ENCODE measurements at regions not wholly inside any gene's neighbourhood (a gene's known extent, or its start where the extent isn't known, plus 50 kb on each side); places are given as distances from the start of the nearest gene placed in this dataset.

DNA sequence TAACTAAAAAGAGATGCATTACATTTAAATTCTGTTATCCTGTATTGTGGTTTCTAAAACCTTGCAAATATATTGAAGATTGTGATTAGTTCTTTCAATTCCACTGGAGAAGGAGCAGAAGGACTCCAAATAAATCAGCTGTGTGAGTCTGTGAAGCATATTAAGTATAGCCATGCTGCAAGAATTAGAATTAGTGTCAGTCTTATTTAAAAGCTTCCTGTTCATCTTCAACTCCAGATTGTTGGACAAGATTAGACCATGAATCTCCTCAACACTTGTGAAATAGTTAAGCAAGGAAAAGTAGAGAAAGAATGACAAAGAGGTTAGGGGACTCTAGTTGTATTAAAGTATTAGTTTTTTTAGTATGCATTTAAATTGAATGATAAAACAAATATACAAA is 92.5 kb upstream of the LRP1B start:
- no peak overlapping the region for H3K27ac Mint-ChIP-seq
- POLR2A ChIA-PET = no interaction called here
- H3K27me3 Mint-ChIP-seq = no peaks in the 10 kb centered on the region
- ATAC-seq (ENCODE audit: low read depth) (no peak), DNase-seq (no peak)
- Histone ChIP-seq H3K4me2 (replicated peaks; ENCODE audit: low read depth, low read length, poor library complexity, severe bottlenecking) (no peak overlapping the region), H4K20me1 (ENCODE audit: control insufficient read depth, insufficient read depth, low read length, poor library complexity, severe bottlenecking) (no peaks in the 10 kb centered on the region), H3K27me3 (replicated peaks in 1 of 4; ENCODE audit: control extremely low read depth in 1 of 4, control insufficient read depth in 3 of 4, insufficient read depth in 4 of 4, low read length in 3 of 4) (no peaks in the 10 kb centered on the region), H3K4me1 (ENCODE audit: control insufficient read depth in 2 of 2, insufficient read depth in 2 of 2, low read length in 2 of 2) (no peaks in the 10 kb centered on the region), H3K27ac (ENCODE audit: low read length in 2 of 2) (no peak overlapping the region), H3K9me3 (ENCODE audit: control extremely low read depth in 1 of 3, control insufficient read depth in 2 of 3, insufficient read depth in 1 of 3, low read length in 2 of 3) (no peaks in the 10 kb centered on the region), H3K79me2 (ENCODE audit: control insufficient read depth, insufficient read depth, low read length) (no peaks in the 10 kb centered on the region), H3K36me3 (replicated peaks in 1 of 2; ENCODE audit: control extremely low read depth in 1 of 2, control insufficient read depth in 1 of 2, extremely low read depth in 1 of 2, insufficient read depth in 2 of 2, low read length in 1 of 2) (no peaks in the 10 kb centered on the region), H2AFZ (ENCODE audit: insufficient read depth, low read depth, low read length, poor library complexity, severe bottlenecking) (no peak overlapping the region), H3K9ac (ENCODE audit: low read length) (no peak overlapping the region), H3K4me3 (ENCODE audit: control extremely low read depth in 1 of 5, extremely low read depth in 1 of 5, insufficient read depth in 1 of 5, low read depth in 2 of 5, low read length in 4 of 5) (no peak overlapping the region)
- H3K4me3 Mint-ChIP-seq = no peak overlapping the region
- CTCF ChIA-PET = no interaction called here
- TF ChIP-seq, protein P1, sequence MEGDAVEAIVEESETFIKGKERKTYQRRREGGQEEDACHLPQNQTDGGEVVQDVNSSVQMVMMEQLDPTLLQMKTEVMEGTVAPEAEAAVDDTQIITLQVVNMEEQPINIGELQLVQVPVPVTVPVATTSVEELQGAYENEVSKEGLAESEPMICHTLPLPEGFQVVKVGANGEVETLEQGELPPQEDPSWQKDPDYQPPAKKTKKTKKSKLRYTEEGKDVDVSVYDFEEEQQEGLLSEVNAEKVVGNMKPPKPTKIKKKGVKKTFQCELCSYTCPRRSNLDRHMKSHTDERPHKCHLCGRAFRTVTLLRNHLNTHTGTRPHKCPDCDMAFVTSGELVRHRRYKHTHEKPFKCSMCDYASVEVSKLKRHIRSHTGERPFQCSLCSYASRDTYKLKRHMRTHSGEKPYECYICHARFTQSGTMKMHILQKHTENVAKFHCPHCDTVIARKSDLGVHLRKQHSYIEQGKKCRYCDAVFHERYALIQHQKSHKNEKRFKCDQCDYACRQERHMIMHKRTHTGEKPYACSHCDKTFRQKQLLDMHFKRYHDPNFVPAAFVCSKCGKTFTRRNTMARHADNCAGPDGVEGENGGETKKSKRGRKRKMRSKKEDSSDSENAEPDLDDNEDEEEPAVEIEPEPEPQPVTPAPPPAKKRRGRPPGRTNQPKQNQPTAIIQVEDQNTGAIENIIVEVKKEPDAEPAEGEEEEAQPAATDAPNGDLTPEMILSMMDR (IDR thresholded peaks at IDR 0.05) = no peak
- intact Hi-C loops (cut with micrococcal nuclease) = no loop called here
- H3K9me3 Mint-ChIP-seq (ENCODE audit: insufficient read depth) = no peaks in the 10 kb centered on the region
- H3K4me1 Mint-ChIP-seq = no peaks in the 10 kb centered on the region

DNA sequence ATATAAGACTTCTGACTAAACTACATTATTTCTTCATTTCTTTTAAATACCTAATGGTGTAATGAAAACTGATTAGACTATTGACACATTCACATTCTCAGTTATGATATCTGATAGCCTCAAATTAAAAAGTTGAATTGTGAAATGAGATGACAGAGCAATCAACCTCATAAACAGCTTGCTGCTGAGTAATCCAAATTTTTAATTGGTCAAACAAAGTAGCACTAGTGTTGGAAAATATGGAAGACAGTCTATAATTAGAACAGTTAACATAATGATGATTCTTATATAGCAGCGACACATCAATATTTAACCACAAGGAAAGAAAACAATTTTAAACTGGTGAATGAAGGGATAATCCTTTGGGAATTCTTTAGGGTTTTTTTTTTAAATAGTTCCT is 91.9 kb upstream of the LRP1B start:
- Histone ChIP-seq H3K4me3 (ENCODE audit: control extremely low read depth in 1 of 5, extremely low read depth in 1 of 5, insufficient read depth in 1 of 5, low read depth in 2 of 5, low read length in 4 of 5) (no peak overlapping the region), H3K9ac (ENCODE audit: low read length) (no peak overlapping the region), H4K20me1 (ENCODE audit: control insufficient read depth, insufficient read depth, low read length, poor library complexity, severe bottlenecking) (no peaks in the 10 kb centered on the region), H3K4me1 (ENCODE audit: control insufficient read depth in 2 of 2, insufficient read depth in 2 of 2, low read length in 2 of 2) (no peaks in the 10 kb centered on the region), H3K4me2 (replicated peaks; ENCODE audit: low read depth, low read length, poor library complexity, severe bottlenecking) (no peak overlapping the region), H3K79me2 (ENCODE audit: control insufficient read depth, insufficient read depth, low read length) (no peaks in the 10 kb centered on the region), H3K36me3 (replicated peaks in 1 of 2; ENCODE audit: control extremely low read depth in 1 of 2, control insufficient read depth in 1 of 2, extremely low read depth in 1 of 2, insufficient read depth in 2 of 2, low read length in 1 of 2) (no peaks in the 10 kb centered on the region), H3K27me3 (replicated peaks in 1 of 4; ENCODE audit: control extremely low read depth in 1 of 4, control insufficient read depth in 3 of 4, insufficient read depth in 4 of 4, low read length in 3 of 4) (no peaks in the 10 kb centered on the region), H2AFZ (ENCODE audit: insufficient read depth, low read depth, low read length, poor library complexity, severe bottlenecking) (no peak overlapping the region), H3K27ac (ENCODE audit: low read length in 2 of 2) (no peak overlapping the region), H3K9me3 (ENCODE audit: control extremely low read depth in 1 of 3, control insufficient read depth in 2 of 3, insufficient read depth in 1 of 3, low read length in 2 of 3) (no peaks in the 10 kb centered on the region)
- POLR2A ChIA-PET = no interaction called here
- CTCF ChIA-PET = no interaction called here
- Mint-ChIP-seq H3K27me3 (no peaks in the 10 kb centered on the region), H3K9me3 (ENCODE audit: insufficient read depth) (no peaks in the 10 kb centered on the region), H3K4me1 (no peaks in the 10 kb centered on the region), H3K4me3 (no peak overlapping the region), H3K27ac (no peak overlapping the region)
- no CpG with 5 or more reads among the region's 1 CpG for WGBS (ENCODE audit: insufficient coverage)
- TF ChIP-seq EZH2 (IDR thresholded peaks at IDR 0.05; ENCODE audit: borderline replicate concordance, insufficient read depth, low read depth, low read length, poor library complexity, severe bottlenecking) = no peak
- TF ChIP-seq, protein P1 (IDR thresholded peaks at IDR 0.05) = no peak
- no peak for DNase-seq
- intact Hi-C loops (cut with micrococcal nuclease) = no loop called here
- no peak for ATAC-seq (ENCODE audit: low read depth)

All from B cell (primary cell).